ENCODE measurements at regions not wholly inside any gene's neighbourhood (a gene's known extent, or its start where the extent isn't known, plus 50 kb on each side); places are given as distances from the start of the nearest gene placed in this dataset.

DNA sequence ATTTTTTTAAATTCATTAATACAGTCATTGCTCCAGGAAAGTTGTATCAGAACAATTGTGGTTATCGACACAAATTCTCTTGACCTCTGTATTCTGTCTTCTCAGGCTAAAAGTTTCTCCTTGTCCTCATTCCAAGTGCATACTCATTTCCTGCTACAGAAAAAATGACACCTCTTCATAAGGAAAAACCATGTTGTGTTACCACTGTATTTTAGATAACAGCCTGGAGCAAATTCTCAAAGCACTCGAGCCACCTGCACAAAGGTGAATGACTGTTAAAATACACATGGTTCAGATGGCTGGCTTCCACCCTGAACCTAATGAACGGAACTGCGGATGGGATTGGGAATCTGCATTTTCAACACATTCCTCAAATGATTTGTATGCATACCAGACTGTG, 586.5 kb downstream of the EPHA4 start:
- TF ChIP-seq, protein P1, sequence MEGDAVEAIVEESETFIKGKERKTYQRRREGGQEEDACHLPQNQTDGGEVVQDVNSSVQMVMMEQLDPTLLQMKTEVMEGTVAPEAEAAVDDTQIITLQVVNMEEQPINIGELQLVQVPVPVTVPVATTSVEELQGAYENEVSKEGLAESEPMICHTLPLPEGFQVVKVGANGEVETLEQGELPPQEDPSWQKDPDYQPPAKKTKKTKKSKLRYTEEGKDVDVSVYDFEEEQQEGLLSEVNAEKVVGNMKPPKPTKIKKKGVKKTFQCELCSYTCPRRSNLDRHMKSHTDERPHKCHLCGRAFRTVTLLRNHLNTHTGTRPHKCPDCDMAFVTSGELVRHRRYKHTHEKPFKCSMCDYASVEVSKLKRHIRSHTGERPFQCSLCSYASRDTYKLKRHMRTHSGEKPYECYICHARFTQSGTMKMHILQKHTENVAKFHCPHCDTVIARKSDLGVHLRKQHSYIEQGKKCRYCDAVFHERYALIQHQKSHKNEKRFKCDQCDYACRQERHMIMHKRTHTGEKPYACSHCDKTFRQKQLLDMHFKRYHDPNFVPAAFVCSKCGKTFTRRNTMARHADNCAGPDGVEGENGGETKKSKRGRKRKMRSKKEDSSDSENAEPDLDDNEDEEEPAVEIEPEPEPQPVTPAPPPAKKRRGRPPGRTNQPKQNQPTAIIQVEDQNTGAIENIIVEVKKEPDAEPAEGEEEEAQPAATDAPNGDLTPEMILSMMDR (IDR thresholded peaks at IDR 0.05) = no peak
- no peak for TF ChIP-seq ZFX (IDR thresholded peaks at IDR 0.05; ENCODE audit: borderline replicate concordance)

All from 22Rv1 (cell line).